HPDE6-E6E7 (cell line): ENCODE measurements at regions not wholly inside any gene's neighbourhood (a gene's known extent, or its start where the extent isn't known, plus 50 kb on each side); places are given as distances from the start of the nearest gene placed in this dataset.

ENCODE experiments used
- DNase-seq: peaks from one replicate; pipeline ENCODE4 v3.0.0; 2011; ENCODE audit warnings: missing footprints; ENCODE audit errors: extremely low spot score

GRCh38 chr13:105799155-105799554 is 736.3 kb downstream of the EFNB2 start:
- DNase-seq = no peak

DNA sequence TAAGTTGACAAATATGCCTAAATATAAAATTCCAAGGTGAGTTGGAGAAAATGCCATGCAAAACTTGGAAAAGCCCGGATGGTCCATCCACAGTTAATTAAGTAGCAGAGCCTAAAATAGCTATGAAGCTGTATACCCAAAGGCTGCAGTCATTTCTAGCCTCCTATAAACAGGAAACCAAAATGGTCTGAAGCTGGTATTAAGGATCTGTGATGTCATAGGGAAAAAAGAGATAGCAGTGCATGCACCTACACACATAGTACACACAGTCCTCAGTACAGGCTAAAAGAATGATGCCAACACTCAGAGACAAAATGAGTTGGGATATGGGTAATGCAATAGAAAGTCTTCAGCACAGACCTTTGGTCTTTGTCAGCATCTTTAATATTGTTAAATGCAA is 736.9 kb downstream of the EFNB2 start:
- no peak for DNase-seq

GRCh38 chr13:105796081-105796480 is 739.4 kb downstream of the EFNB2 start:
- no peak for DNase-seq

GRCh38 chr13:105790923-105791322 is 744.5 kb downstream of the EFNB2 start:
- no peak for DNase-seq

DNA sequence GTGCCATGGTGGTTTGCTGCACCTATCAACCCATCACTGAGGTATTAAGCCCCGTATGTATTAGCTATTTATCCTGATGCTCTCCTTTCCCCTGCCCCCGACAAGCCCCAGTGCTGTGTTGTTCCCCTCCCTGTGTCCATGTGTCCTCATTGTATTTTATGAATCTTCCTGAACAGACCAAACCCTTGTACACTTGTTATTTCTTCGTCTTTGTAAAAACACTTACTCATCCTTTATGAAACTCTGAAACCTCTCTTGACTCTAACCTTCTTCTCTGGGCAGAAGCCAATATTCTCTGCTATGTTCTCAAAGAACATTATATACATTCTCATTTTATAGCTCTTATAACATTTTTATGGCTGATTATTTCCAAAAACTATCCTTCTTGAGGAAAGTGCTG is 746.9 kb downstream of the EFNB2 start:
- no peak for DNase-seq

- no peak for DNase-seq
These were observed 747.8 kb downstream of the EFNB2 start for GRCh38 chr13:105787632-105788031.

DNA sequence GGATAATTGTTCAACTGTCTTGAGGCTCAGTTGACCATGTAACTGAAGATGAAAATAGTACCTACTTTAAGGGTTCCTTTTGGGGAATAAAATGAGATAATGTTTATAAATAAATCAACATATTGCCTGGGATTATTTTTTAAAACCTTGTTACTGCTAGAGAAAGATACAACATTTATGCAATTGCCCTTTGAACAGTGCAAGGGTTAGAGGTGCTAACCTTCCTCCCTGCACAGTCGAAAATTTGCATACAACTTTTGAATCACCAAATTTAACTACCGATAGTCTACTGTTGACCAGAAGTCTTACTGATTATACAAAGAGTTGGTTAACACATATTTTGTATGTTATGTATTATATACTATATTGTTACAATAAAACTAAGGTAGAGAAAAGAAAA is 750.0 kb downstream of the EFNB2 start:
- no peak for DNase-seq

DNA sequence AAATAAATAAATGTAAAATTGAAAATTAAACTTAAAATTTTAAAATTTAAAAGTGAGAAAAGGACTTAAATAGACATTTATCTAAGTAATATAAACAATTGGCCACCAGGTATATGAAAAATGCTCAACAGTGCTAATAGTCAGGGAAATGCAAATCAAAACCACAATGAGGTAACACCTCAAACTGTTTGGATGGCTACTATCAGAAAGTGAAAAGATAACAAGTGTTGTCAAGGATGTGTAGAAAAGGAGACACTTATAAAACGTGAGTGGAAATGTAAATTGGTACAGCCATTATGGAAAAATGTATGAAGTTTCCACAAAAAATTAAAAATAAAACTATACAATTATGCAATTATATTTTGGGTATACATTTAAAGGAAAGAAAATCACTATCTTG is 752.2 kb downstream of the EFNB2 start:
- no peak for DNase-seq

GRCh38 chr13:105778196-105778595 is 757.3 kb downstream of the EFNB2 start:
- no peak for DNase-seq

DNA sequence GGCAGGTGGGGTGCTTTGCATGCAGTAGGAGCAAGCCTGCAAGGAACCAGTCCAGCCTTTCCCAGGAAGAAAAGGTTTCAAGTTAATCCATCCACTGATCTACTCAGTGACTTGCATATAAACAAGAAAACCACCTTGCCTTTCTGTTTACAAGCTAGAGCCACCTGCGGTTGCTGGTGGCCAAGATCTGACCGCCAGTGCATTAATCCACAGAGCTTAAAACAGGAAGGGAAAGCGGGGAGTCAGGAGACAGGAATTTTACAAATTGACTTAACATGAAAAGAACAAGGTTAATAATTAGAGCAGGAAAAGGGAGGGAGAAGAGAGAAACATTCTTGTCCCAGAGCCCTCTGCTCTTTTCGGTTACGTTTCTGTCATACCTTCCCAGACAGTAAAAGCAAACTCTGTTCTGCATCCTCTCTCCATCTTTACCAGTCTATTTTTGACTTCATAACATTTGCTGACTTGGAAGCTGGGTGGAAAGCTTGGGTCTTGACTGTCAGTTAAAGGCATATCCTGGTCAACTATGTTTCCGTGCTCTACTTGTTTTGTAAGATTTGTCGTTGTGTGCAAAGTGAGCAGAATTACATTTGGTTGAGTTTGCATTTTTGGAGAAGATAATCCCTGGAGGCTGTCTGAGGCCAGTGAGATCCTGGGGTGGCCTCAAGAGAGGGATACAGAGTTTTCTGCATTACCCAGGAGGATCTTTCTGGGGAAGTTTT is 760.6 kb downstream of the EFNB2 start:
- DNase-seq = peak; percentile 13

- DNase-seq = peak; percentile 70
These were observed 761.5 kb downstream of the EFNB2 start for GRCh38 chr13:105773863-105774538.

GRCh38 chr13:105773241-105773640 is 762.2 kb downstream of the EFNB2 start:
- DNase-seq = no peak

DNA sequence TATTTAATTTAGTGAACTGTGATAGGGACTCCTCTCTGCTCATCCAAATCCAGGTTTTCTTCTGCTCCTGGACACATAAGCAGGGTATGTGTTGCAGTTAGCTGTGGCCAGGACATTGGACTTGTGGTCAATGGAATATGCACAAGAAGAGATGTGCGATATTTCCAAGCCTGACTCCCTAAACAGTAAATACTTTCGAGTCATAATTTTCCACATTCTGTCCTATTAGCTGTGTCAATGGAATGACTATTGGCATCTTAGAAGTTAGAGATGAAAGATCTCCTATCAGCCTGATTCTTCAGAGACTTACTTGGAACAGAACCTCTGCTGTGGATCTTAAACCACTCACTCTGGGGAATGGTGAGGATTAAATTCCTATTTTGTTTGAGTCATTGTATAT is 771.0 kb downstream of the EFNB2 start:
- DNase-seq = no peak

DNA sequence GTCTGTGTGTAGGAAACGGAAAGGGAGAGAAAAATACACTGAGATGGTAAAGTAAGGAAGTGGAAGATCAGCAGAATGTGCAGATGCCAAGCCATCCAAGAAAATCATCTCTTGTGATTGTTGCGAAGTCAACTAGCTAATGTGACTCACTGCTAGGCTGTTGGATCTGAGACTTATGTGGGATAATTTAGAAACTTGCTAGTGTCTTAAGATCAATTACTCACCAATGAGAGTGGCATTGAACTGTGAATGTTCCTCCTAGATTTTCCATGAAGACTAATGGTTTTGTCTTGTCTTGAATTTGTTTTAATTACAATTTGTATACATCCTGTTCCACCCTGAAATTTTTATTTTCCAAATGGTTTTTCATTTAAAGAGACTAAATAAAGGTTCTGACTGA is 771.6 kb downstream of the EFNB2 start:
- no peak for DNase-seq

- no peak for DNase-seq
These were observed 773.4 kb downstream of the EFNB2 start for GRCh38 chr13:105762096-105762495.

GRCh38 chr13:105758918-105759860 is 776.3 kb downstream of the EFNB2 start:
- DNase-seq = no peak

GRCh38 chr13:105740739-105741138 is 794.7 kb downstream of the EFNB2 start:
- no peak for DNase-seq

DNA sequence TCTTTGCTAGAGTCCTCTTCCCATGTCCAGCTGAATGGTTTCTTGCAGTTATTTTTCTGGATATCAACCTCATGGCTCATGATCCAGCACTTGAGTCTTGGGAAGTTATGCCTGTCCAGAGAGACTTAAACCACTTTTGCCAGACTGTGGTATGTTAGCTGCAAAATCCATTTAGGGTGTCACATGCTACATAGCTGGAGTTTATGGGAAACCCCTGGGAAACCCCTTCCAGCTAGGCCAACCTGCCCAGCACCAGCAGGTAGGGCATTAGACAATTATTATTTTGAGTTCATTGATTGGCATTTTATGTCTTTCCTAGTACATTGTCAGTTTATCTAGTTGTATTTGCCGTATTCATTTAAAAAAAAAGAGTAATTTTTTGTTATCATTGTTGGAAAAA is 797.8 kb downstream of the EFNB2 start:
- no peak for DNase-seq

- DNase-seq = no peak
These were observed 800.2 kb downstream of the EFNB2 start for GRCh38 chr13:105735281-105735680.

DNA sequence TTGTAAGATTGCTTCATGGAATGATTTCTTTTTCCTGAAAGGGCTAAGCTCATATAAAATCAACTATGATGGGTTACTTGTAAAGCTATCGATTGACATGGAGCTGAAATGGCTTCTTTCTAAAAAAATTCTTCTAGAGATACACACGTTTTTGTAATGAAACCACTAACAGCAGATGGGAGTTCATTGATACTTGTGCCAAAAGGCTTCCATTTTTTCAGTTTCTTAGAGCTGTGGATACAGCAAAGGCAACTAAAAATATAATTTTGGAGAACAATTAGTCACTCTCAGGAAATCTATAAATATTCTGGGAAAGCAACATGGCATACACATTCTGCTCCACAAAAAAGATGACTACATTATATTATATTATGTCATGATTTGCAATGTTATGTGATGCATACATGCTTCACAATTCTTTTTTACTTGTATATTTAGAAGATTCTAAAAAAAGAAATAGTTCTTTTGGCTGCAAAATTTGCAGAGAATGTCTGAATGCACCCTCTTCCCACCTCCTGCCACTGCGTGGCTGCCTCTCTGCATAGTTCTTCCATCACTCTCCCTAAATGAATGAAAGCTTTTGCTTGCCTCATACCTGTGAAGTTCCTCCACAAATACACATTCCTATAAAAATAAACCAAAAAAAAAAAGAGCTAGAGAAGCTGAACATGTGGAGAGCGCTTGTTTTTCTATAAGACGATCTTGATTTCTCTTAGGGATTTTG is 802.5 kb downstream of the EFNB2 start:
- no peak for DNase-seq

DNA sequence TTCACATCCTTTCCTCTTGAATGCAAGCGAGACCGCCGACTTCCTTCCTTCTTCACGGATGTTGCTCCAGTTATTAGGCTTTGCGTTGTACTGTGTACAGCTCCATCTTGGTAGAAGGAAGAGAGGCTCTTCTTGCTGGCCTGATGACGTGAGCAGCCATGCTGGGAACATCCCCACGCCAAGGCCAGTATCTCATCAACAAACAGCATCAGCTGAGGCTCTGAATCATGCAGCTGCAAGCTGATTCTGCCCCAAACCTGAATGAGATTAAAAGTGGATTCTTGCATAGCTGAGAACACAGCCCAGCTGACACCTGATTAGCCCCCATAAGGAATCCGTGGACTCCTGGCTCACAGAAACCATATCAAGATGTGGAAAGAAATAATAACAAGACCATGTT is 809.6 kb downstream of the EFNB2 start:
- DNase-seq = no peak

DNA sequence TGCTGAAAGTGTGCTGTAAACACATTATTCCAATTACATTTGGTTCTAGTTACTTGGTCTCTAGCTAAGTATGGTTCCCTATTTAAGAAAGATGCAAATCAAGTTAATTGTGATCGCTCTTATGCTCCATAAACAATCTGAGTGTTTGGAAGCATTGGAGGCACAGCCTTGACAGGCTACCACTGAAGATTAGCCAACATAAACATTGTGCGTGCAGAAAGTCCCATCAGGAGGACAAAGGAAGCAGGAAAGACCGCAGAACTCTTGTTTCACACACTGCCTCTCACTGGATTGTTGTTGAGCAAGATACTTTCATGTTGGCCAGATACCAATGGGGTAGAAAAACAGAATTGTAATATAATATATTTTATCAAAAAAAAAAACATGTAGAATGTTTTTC is 814.4 kb downstream of the EFNB2 start:
- DNase-seq = no peak
